Gastroesophageal sphincter (tissue), 4 donors: ENCODE measurements at regions not wholly inside any gene's neighbourhood (a gene's known extent, or its start where the extent isn't known, plus 50 kb on each side); places are given as distances from the start of the nearest gene placed in this dataset.

Experiments
- ATAC-seq: fragments of 150-250 bp; one replicate; pipeline ENCODE4 v1.9.1; 2016; ENCODE audit warnings: mild to moderate bottlenecking, moderate library complexity
- H3K27ac ChIP-seq, 4 donors: fragments of 200-600 bp; sonication (generic) in 3 of 4; 1 replicate in 3 of 4; 2 replicates in 1 of 4; pipeline ENCODE4 v1.5.1; 2016 to 2019
- H3K27me3 ChIP-seq: fragments of 200-600 bp; sonication (generic); one replicate; pipeline ENCODE4 v1.5.1; 2019
- H3K36me3 ChIP-seq, 2 donors: fragments of 200-600 bp; sonication (generic); one replicate each; pipeline ENCODE4 v1.5.1; 2019; ENCODE audit warnings: control low read depth in 1 of 2
- H3K4me1 ChIP-seq, 3 donors: fragments of 200-600 bp; sonication (generic); 1 replicate in 2 of 3; 2 replicates in 1 of 3; pipeline ENCODE4 v1.5.1; 2016 to 2019; ENCODE audit warnings: control low read depth in 2 of 3
- H3K4me3 ChIP-seq, 2 donors: fragments of 200-600 bp; sonication (generic); one replicate each; pipeline ENCODE4 v1.5.1; 2019; ENCODE audit warnings: mild to moderate bottlenecking in 1 of 2, moderate library complexity in 1 of 2
- H3K9me3 ChIP-seq, 3 donors: fragments of 200-600 bp; sonication (generic); one replicate each; pipeline ENCODE4 v1.5.1; 2017 to 2019; ENCODE audit warnings: control low read depth in 2 of 3
- CTCF ChIP-seq, 4 experiments: fragments of 200-600 bp in 2 of 4; fragments of 450-650 bp in 2 of 4; sonication (generic) in 1 of 4; IDR thresholded peaks; one replicate each; pipeline ENCODE4 v1.5.1; 2017 to 2019; ENCODE audit warnings: antibody characterized with exemption in 4 of 4, mild to moderate bottlenecking in 2 of 4, moderate library complexity in 2 of 4
- EP300 ChIP-seq: sonication (generic); formaldehyde crosslinking; IDR thresholded peaks from one replicate; pipeline ENCODE4 v1.6.1; 2017; ENCODE audit warnings: antibody characterized with exemption, mild to moderate bottlenecking
- POLR2A ChIP-seq, 2 donors: fragments of 450-650 bp; IDR thresholded peaks; one replicate each; pipeline ENCODE4 v1.6.1; 2017; ENCODE audit warnings: antibody characterized with exemption in 2 of 2, mild to moderate bottlenecking in 2 of 2, moderate library complexity in 1 of 2
- POLR2AphosphoS5 ChIP-seq: sonication (generic); formaldehyde crosslinking; IDR thresholded peaks from one replicate; pipeline ENCODE4 v1.6.1; 2017; ENCODE audit warnings: antibody characterized with exemption
- WGBS, 2 donors: methylation state at CpG; one replicate each; pipeline ENCODE4 v1.1.5; 2018; ENCODE audit warnings: low coverage in 1 of 2; 5-methylcytosine and 5-hydroxymethylcytosine counted together

GRCh38 chr5:24750355-24750754 lies 105.6 kb upstream of the CDH10 start:
- no peaks in the 10 kb centered on the region for H3K27me3 ChIP-seq
- H3K4me1 ChIP-seq, result no peaks in the 10 kb centered on the region
- no peak overlapping the region for H3K27ac ChIP-seq
- TF ChIP-seq EP300, result no peak
- no peak for TF ChIP-seq CTCF (IDR thresholded peaks at IDR 0.05)
- no peak for TF ChIP-seq POLR2AphosphoS5
- TF ChIP-seq POLR2A (IDR thresholded peaks at IDR 0.05), result no peak
- H3K9me3 ChIP-seq, result no peaks in the 10 kb centered on the region
- no peak for ATAC-seq
- no peak overlapping the region for H3K4me3 ChIP-seq
- WGBS, 2 donors, result 29 to 71% methylated on average over 1 to 3 of the region's 3 CpGs
- H3K36me3 ChIP-seq, result no peaks in the 10 kb centered on the region

- no peak overlapping the region for H3K27ac ChIP-seq
- 79 to 85% methylated on average over 3 of the region's 3 CpGs for WGBS, 2 donors
Observed at GRCh38 chr5:24749701-24750100, 104.9 kb upstream of the CDH10 start.

GRCh38 chr5:24747327-24747726 lies 102.5 kb upstream of the CDH10 start:
- 64 to 80% methylated on average over 3 to 6 of the region's 6 CpGs for WGBS, 2 donors
- Histone ChIP-seq H3K4me1 (no peaks in the 10 kb centered on the region), H3K36me3 (no peaks in the 10 kb centered on the region), H3K4me3 (no peak overlapping the region), H3K9me3 (no peaks in the 10 kb centered on the region), H3K27me3 (no peaks in the 10 kb centered on the region), H3K27ac (no peak overlapping the region)
- TF ChIP-seq CTCF (IDR thresholded peaks at IDR 0.05) (no peak), POLR2A (IDR thresholded peaks at IDR 0.05) (no peak), EP300 (no peak), POLR2AphosphoS5 (no peak)
- no peak for ATAC-seq

More at GRCh38 chr5:24749701-24750100, 104.9 kb upstream of the CDH10 start:
- TF ChIP-seq EP300, result no peak
- no peak for TF ChIP-seq POLR2AphosphoS5
- no peak for TF ChIP-seq CTCF (IDR thresholded peaks at IDR 0.05)
- TF ChIP-seq POLR2A (IDR thresholded peaks at IDR 0.05), result no peak
- Histone ChIP-seq H3K9me3 (no peaks in the 10 kb centered on the region), H3K4me3 (no peak overlapping the region), H3K4me1 (no peaks in the 10 kb centered on the region), H3K27me3 (no peaks in the 10 kb centered on the region), H3K36me3 (no peaks in the 10 kb centered on the region)
- no peak for ATAC-seq

GRCh38 chr5:24742334-24742733 lies 97.6 kb upstream of the CDH10 start:
- TF ChIP-seq CTCF (IDR thresholded peaks at IDR 0.05) (no peak), POLR2AphosphoS5 (no peak), POLR2A (IDR thresholded peaks at IDR 0.05) (no peak), EP300 (no peak)

GRCh38 chr5:24737163-24737562 lies 92.4 kb upstream of the CDH10 start:
- TF ChIP-seq CTCF (IDR thresholded peaks at IDR 0.05) (no peak), POLR2A (IDR thresholded peaks at IDR 0.05) (no peak), EP300 (no peak), POLR2AphosphoS5 (no peak)
- H3K27me3 ChIP-seq, result no peaks in the 10 kb centered on the region
- H3K27ac ChIP-seq, result no peak overlapping the region
- no peaks in the 10 kb centered on the region for H3K36me3 ChIP-seq
- no peaks in the 10 kb centered on the region for H3K4me1 ChIP-seq
- H3K4me3 ChIP-seq, result no peak overlapping the region
- H3K9me3 ChIP-seq, result no peaks in the 10 kb centered on the region
- no peak for ATAC-seq

More at GRCh38 chr5:24742334-24742733, 97.6 kb upstream of the CDH10 start:
- no peak for ATAC-seq
- Histone ChIP-seq H3K4me3 (no peak overlapping the region), H3K9me3 (no peaks in the 10 kb centered on the region), H3K36me3 (no peaks in the 10 kb centered on the region), H3K27ac (no peak overlapping the region), H3K27me3 (no peaks in the 10 kb centered on the region), H3K4me1 (no peaks in the 10 kb centered on the region)
- WGBS, 2 donors, result 67 to 83% methylated on average over 3 of the region's 3 CpGs
